ENCODE measurements at regions not wholly inside any gene's neighbourhood (a gene's known extent, or its start where the extent isn't known, plus 50 kb on each side); places are given as distances from the start of the nearest gene placed in this dataset.
"Not testable (repeated sequence)": the region's sequence is repeated elsewhere in the genome, so short reads cannot be mapped to it uniquely, and the experiment has no call there.

- H3K9me3 ChIP-seq (ENCODE audit: control insufficient read depth in 1 of 2, low read length in 2 of 2); H3K4me1 ChIP-seq (ENCODE audit: insufficient read depth, low read length); intact Hi-C loops (cut with micrococcal nuclease); H3K27me3 ChIP-seq (ENCODE audit: insufficient read depth, low read length); CTCF ChIA-PET (ENCODE audit: partially characterized antibody); H3K36me3 Mint-ChIP-seq; H3K27ac Mint-ChIP-seq; POLR2A ChIA-PET (ENCODE audit: partially characterized antibody); H3K4me3 ChIP-seq (ENCODE audit: low read length in 2 of 2); DNase-seq; H3K36me3 ChIP-seq (ENCODE audit: insufficient read depth, low read length); H3K4me1 Mint-ChIP-seq; H3K27ac ChIP-seq (ENCODE audit: low read depth, low read length); H3K4me3 Mint-ChIP-seq; H3K27me3 Mint-ChIP-seq: not testable (repeated sequence)
- peaks cover 0 to 18% (median 8%) of the 10 kb centered on the region in 8 donors for H3K9me3 Mint-ChIP-seq
These were observed 1651.3 kb upstream of the WWC1 start for GRCh38 chr5:166640136-166640535.

GRCh38 chr5:166648736-166649135, 1642.7 kb upstream of the WWC1 start:
- DNase-seq = no peak

GRCh38 chr5:166649676-166650075, 1641.8 kb upstream of the WWC1 start:
- no peak for DNase-seq
- Histone ChIP-seq H3K4me1 (ENCODE audit: insufficient read depth, low read length) (no peaks in the 10 kb centered on the region), H3K36me3 (ENCODE audit: insufficient read depth, low read length) (no peaks in the 10 kb centered on the region), H3K9me3 (ENCODE audit: control insufficient read depth in 1 of 2, low read length in 2 of 2) (no peaks in the 10 kb centered on the region), H3K27me3 (ENCODE audit: insufficient read depth, low read length) (no peaks in the 10 kb centered on the region), H3K27ac (ENCODE audit: low read depth, low read length) (no peak overlapping the region), H3K4me3 (ENCODE audit: low read length in 2 of 2) (no peak overlapping the region)
- intact Hi-C loops (cut with micrococcal nuclease) = no loop called here
- Mint-ChIP-seq H3K27ac (no peak overlapping the region), H3K27me3 (no peaks in the 10 kb centered on the region), H3K9me3 (peaks cover 0 to 12% (median 5%) of the 10 kb centered on the region in 8 donors), H3K4me3 (no peak overlapping the region), H3K4me1 (no peaks in the 10 kb centered on the region), H3K36me3 (no peaks in the 10 kb centered on the region)
- ChIA-PET POLR2A (ENCODE audit: partially characterized antibody) (no interaction called here), CTCF (ENCODE audit: partially characterized antibody) (no interaction called here)

More at GRCh38 chr5:166648736-166649135, 1642.7 kb upstream of the WWC1 start:
- POLR2A ChIA-PET (ENCODE audit: partially characterized antibody) = no interaction called here
- H3K36me3 Mint-ChIP-seq = no peaks in the 10 kb centered on the region
- H3K27me3 Mint-ChIP-seq = no peaks in the 10 kb centered on the region
- no peaks in the 10 kb centered on the region for H3K9me3 ChIP-seq (ENCODE audit: control insufficient read depth in 1 of 2, low read length in 2 of 2)
- H3K4me3 Mint-ChIP-seq = no peak overlapping the region
- no peaks in the 10 kb centered on the region for H3K4me1 Mint-ChIP-seq
- H3K27me3 ChIP-seq (ENCODE audit: insufficient read depth, low read length) = no peaks in the 10 kb centered on the region
- no peak overlapping the region for H3K27ac Mint-ChIP-seq
- H3K36me3 ChIP-seq (ENCODE audit: insufficient read depth, low read length) = no peaks in the 10 kb centered on the region
- no peak overlapping the region for H3K4me3 ChIP-seq (ENCODE audit: low read length in 2 of 2)
- no peaks in the 10 kb centered on the region for H3K4me1 ChIP-seq (ENCODE audit: insufficient read depth, low read length)
- intact Hi-C loops (cut with micrococcal nuclease) = no loop called here
- CTCF ChIA-PET (ENCODE audit: partially characterized antibody) = no interaction called here
- peaks cover 0 to 14% (median 6%) of the 10 kb centered on the region in 8 donors for H3K9me3 Mint-ChIP-seq
- no peak overlapping the region for H3K27ac ChIP-seq (ENCODE audit: low read depth, low read length)

GRCh38 chr5:166651234-166651633, 1640.2 kb upstream of the WWC1 start:
- ChIA-PET CTCF (ENCODE audit: partially characterized antibody) (no interaction called here), POLR2A (ENCODE audit: partially characterized antibody) (no interaction called here)
- Histone ChIP-seq H3K36me3 (ENCODE audit: insufficient read depth, low read length) (no peaks in the 10 kb centered on the region), H3K9me3 (ENCODE audit: control insufficient read depth in 1 of 2, low read length in 2 of 2) (no peaks in the 10 kb centered on the region), H3K4me1 (ENCODE audit: insufficient read depth, low read length) (no peaks in the 10 kb centered on the region), H3K27ac (ENCODE audit: low read depth, low read length) (no peak overlapping the region), H3K27me3 (ENCODE audit: insufficient read depth, low read length) (no peaks in the 10 kb centered on the region), H3K4me3 (ENCODE audit: low read length in 2 of 2) (no peak overlapping the region)
- no peak overlapping the region for H3K4me3 Mint-ChIP-seq
- no peak for DNase-seq
- no peak overlapping the region for H3K27ac Mint-ChIP-seq
- no peaks in the 10 kb centered on the region for H3K36me3 Mint-ChIP-seq
- H3K4me1 Mint-ChIP-seq = no peaks in the 10 kb centered on the region
- intact Hi-C loops (cut with micrococcal nuclease) = no loop called here
- no peaks in the 10 kb centered on the region for H3K27me3 Mint-ChIP-seq
- peaks cover 0 to 12% (median 5%) of the 10 kb centered on the region in 8 donors for H3K9me3 Mint-ChIP-seq

GRCh38 chr5:166671811-166672210, 1619.6 kb upstream of the WWC1 start:
- Mint-ChIP-seq H3K4me3 (no peak overlapping the region), H3K27me3 (no peaks in the 10 kb centered on the region), H3K9me3 (peaks cover 0 to 23% (median 5%) of the 10 kb centered on the region in 8 donors), H3K36me3 (no peaks in the 10 kb centered on the region), H3K4me1 (no peaks in the 10 kb centered on the region), H3K27ac (no peak overlapping the region)
- ChIA-PET CTCF (ENCODE audit: partially characterized antibody) (no interaction called here), POLR2A (ENCODE audit: partially characterized antibody) (no interaction called here)
- no peak for DNase-seq
- no peaks in the 10 kb centered on the region for H3K36me3 ChIP-seq (ENCODE audit: insufficient read depth, low read length)
- no peaks in the 10 kb centered on the region for H3K4me1 ChIP-seq (ENCODE audit: insufficient read depth, low read length)
- no peaks in the 10 kb centered on the region for H3K9me3 ChIP-seq (ENCODE audit: control insufficient read depth in 1 of 2, low read length in 2 of 2)
- H3K27me3 ChIP-seq (ENCODE audit: insufficient read depth, low read length) = no peaks in the 10 kb centered on the region
- intact Hi-C loops (cut with micrococcal nuclease) = no loop called here
- H3K4me3 ChIP-seq (ENCODE audit: low read length in 2 of 2) = no peak overlapping the region
- no peak overlapping the region for H3K27ac ChIP-seq (ENCODE audit: low read depth, low read length)

GRCh38 chr5:166672431-166672830, 1619.0 kb upstream of the WWC1 start:
- POLR2A ChIA-PET (ENCODE audit: partially characterized antibody) = no interaction called here
- H3K27me3 Mint-ChIP-seq = no peaks in the 10 kb centered on the region
- no peak for DNase-seq
- H3K4me3 Mint-ChIP-seq = no peak overlapping the region
- no peaks in the 10 kb centered on the region for H3K27me3 ChIP-seq (ENCODE audit: insufficient read depth, low read length)
- H3K36me3 ChIP-seq (ENCODE audit: insufficient read depth, low read length) = no peaks in the 10 kb centered on the region
- H3K9me3 ChIP-seq (ENCODE audit: control insufficient read depth in 1 of 2, low read length in 2 of 2) = no peaks in the 10 kb centered on the region
- H3K27ac ChIP-seq (ENCODE audit: low read depth, low read length) = no peak overlapping the region
- no peaks in the 10 kb centered on the region for H3K4me1 ChIP-seq (ENCODE audit: insufficient read depth, low read length)
- H3K9me3 Mint-ChIP-seq = peaks cover 0 to 20% (median 5%) of the 10 kb centered on the region in 8 donors
- H3K4me1 Mint-ChIP-seq = no peaks in the 10 kb centered on the region
- H3K4me3 ChIP-seq (ENCODE audit: low read length in 2 of 2) = no peak overlapping the region
- H3K36me3 Mint-ChIP-seq = no peaks in the 10 kb centered on the region
- H3K27ac Mint-ChIP-seq = no peak overlapping the region
- intact Hi-C loops (cut with micrococcal nuclease) = no loop called here
- CTCF ChIA-PET (ENCODE audit: partially characterized antibody) = no interaction called here

GRCh38 chr5:166677891-166678290, 1613.6 kb upstream of the WWC1 start:
- intact Hi-C loops (cut with micrococcal nuclease) = no loop called here
- no peaks in the 10 kb centered on the region for H3K27me3 ChIP-seq (ENCODE audit: insufficient read depth, low read length)
- no peak for DNase-seq
- CTCF ChIA-PET (ENCODE audit: partially characterized antibody) = no interaction called here
- no peaks in the 10 kb centered on the region for H3K4me1 Mint-ChIP-seq
- no peak overlapping the region for H3K27ac Mint-ChIP-seq
- H3K9me3 Mint-ChIP-seq = peaks cover 0 to 25% (median 6%) of the 10 kb centered on the region in 8 donors
- POLR2A ChIA-PET (ENCODE audit: partially characterized antibody) = no interaction called here
- H3K4me3 Mint-ChIP-seq = no peak overlapping the region
- no peak overlapping the region for H3K27ac ChIP-seq (ENCODE audit: low read depth, low read length)
- H3K27me3 Mint-ChIP-seq = no peaks in the 10 kb centered on the region
- H3K9me3 ChIP-seq (ENCODE audit: control insufficient read depth in 1 of 2, low read length in 2 of 2) = no peaks in the 10 kb centered on the region
- H3K36me3 Mint-ChIP-seq = no peaks in the 10 kb centered on the region
- no peaks in the 10 kb centered on the region for H3K36me3 ChIP-seq (ENCODE audit: insufficient read depth, low read length)
- no peak overlapping the region for H3K4me3 ChIP-seq (ENCODE audit: low read length in 2 of 2)
- no peaks in the 10 kb centered on the region for H3K4me1 ChIP-seq (ENCODE audit: insufficient read depth, low read length)

GRCh38 chr5:166679331-166679730, 1612.1 kb upstream of the WWC1 start:
- intact Hi-C loops (cut with micrococcal nuclease) = no loop called here
- POLR2A ChIA-PET (ENCODE audit: partially characterized antibody) = no interaction called here
- no peak for DNase-seq
- Histone ChIP-seq H3K36me3 (ENCODE audit: insufficient read depth, low read length) (no peaks in the 10 kb centered on the region), H3K4me3 (ENCODE audit: low read length in 2 of 2) (no peak overlapping the region), H3K9me3 (ENCODE audit: control insufficient read depth in 1 of 2, low read length in 2 of 2) (no peaks in the 10 kb centered on the region), H3K27ac (ENCODE audit: low read depth, low read length) (no peak overlapping the region), H3K27me3 (ENCODE audit: insufficient read depth, low read length) (no peaks in the 10 kb centered on the region), H3K4me1 (ENCODE audit: insufficient read depth, low read length) (no peaks in the 10 kb centered on the region)
- Mint-ChIP-seq H3K27ac (no peak overlapping the region), H3K4me1 (no peaks in the 10 kb centered on the region), H3K9me3 (peaks cover 0 to 17% (median 6%) of the 10 kb centered on the region in 8 donors), H3K4me3 (no peak overlapping the region), H3K27me3 (no peaks in the 10 kb centered on the region), H3K36me3 (no peaks in the 10 kb centered on the region)
- CTCF ChIA-PET (ENCODE audit: partially characterized antibody) = no interaction called here

Measured in CD4-positive, alpha-beta memory T cell (primary cell).